ENCODE measurements at regions not wholly inside any gene's neighbourhood (a gene's known extent, or its start where the extent isn't known, plus 50 kb on each side); places are given as distances from the start of the nearest gene placed in this dataset.
"Not testable (repeated sequence)": the region's sequence is repeated elsewhere in the genome, so short reads cannot be mapped to it uniquely, and the experiment has no call there.

DNA sequence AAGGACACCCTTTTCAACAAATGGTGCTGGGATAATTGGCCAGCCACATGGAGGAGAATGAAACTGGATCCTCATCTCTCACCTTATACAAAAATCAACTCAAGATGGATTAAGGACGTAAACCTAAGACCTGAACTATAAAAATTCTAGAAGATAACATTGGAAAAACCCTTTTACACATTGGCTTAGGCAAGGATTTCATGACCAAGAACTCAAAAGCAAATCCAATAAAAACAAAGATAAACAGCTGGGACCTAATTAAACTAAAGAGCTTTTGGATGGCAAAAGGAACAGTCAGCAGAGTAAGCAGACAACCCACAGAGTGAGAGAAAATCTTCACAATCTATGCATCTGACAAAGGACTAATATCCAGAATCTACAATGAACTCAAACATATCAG, 96.9 kb upstream of the BNIP2 start:
- DNase-seq (ENCODE audit: low read depth in 2 of 2) = not testable (repeated sequence)

GRCh38 chr15:59783774-59784520, 94.8 kb upstream of the BNIP2 start:
- not testable (repeated sequence) for DNase-seq (ENCODE audit: low read depth in 2 of 2)

DNA sequence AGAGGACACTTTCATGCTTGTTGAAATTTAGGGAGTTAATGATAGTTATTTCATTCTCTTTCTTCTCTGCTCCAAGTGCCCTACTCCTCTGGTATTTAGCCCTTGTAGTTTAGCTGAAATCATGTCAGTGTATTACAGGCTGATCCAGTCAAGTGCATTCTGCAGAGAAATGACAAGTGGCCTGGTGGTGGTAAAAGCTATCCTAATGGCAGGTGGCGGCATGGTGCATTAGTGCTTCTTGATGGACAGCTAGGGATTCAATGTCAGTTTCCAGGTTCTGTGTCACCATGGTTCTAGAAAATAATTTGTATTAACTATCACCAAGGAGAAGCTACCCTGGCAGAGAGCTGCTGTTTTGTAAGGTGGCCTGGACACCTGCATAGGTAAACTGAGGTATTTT, 90.0 kb upstream of the BNIP2 start:
- no peak for DNase-seq (ENCODE audit: low read depth in 2 of 2)

GRCh38 chr15:59764775-59765174, 75.7 kb upstream of the BNIP2 start:
- DNase-seq (ENCODE audit: low read depth in 2 of 2) = no peak

DNA sequence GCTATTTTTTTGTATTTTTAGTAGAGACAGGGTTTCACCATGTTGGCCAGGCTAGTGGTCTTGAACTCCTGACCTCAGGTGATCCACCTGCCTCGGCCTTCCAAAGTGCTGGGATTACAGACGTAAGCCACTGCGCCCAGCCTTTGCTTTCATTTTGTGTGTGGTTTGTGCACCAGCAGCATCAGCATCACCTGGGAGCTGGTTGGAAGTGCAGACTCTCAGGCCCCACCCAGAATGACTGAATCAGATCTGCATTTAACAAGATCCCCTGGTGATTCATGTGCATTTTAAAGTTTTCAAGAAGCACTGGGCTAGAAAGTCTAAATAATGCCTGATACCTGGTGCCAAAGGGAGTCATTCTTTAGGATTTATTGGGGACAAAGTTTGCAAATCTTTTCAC, 73.4 kb upstream of the BNIP2 start:
- DNase-seq (ENCODE audit: low read depth in 2 of 2) = no peak

- not testable (repeated sequence) for DNase-seq (ENCODE audit: low read depth in 2 of 2)
Observed at GRCh38 chr15:59760256-59760655, 71.1 kb upstream of the BNIP2 start.

DNA sequence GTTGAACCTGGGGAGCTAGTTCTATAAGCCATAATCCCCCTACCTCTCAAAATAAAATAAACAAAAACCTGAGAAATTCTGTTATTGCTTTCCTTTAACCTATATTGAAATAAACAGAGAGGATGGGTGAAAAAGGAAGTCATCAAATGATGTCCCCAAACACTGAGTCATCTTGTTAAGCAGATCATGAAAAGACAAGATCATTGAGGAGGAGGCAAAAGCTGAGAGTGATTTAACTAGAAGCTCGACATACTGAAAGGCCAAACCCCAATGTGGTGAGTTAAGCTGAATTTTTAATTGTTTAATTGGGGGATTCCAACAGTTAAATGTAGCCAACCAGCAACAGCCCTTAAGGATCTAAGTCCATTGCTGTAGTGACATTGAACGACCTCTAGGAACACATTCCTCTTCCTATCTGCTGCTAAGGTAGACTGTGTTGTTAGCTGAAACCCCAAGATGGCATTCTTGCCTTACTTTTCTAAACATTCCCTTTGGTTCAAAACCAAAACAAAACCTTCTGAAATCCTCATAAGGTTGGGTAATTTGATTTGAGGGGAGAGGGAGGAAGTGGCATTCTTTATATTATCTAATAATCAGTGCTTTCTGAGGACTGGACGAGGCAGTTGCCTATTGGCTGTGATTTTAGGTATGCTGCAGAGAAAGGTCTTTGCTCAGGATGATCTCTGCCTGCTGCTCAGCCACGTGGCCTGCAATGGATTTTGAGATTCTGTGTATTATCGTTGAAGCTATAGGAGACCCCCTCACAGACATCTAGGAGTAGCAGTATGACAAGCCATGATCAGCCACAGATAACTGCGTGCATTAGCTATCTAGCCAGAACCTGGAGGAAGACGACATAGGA, 62.7 kb upstream of the BNIP2 start:
- no peak for DNase-seq (ENCODE audit: low read depth in 2 of 2)

- no peak for DNase-seq (ENCODE audit: low read depth in 2 of 2)
Observed at GRCh38 chr15:59746777-59747176, 57.7 kb upstream of the BNIP2 start.

GRCh38 chr15:59741274-59741906, 52.3 kb upstream of the BNIP2 start:
- DNase-seq (ENCODE audit: low read depth in 2 of 2) = no peak

DNA sequence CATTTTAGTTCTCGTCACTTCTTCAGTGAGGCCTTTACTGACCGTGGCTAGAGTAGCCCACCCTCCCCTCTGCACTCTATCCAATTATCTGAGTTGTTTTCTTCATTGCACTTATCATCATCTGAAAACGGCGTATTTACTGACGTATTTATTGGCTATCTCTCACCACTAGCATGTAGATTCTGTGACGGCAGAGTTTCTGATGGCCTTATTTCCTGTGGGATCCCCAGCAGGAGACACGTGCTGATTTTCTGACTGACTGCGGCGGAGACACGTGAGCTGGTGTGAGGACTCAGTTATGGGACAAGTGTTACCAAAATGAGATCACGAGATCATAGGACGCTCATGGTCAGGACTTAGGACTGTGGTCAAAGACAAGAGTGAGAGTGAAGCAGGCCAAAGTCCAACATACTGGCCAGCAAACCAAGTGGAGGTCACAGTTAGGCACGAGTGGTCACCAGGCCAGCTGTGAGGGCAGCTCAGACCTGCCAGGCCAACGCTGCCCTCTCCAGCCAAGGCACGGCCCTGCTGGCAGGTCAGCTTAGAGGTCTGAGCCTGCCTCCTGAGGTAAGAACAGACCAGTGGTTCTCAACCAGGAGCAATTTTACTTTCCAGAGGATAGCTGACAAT, 50.6 kb upstream of the BNIP2 start:
- no peak for DNase-seq (ENCODE audit: low read depth in 2 of 2)

All from stimulated activated CD4-positive, alpha-beta T cell treated with anti-CD3 and anti-CD28 coated beads, Interleukin-12 subunit alpha, Interleukin-12 subunit beta, amount 100 ng/mL, for 24 hours (primary cell).